ENCODE measurements at regions not wholly inside any gene's neighbourhood (a gene's known extent, or its start where the extent isn't known, plus 50 kb on each side); places are given as distances from the start of the nearest gene placed in this dataset.

GRCh38 chr3:55167586-55168317, 239.9 kb upstream of the LRTM1 start:
- Histone ChIP-seq H3K27ac (no peak overlapping the region), H3K4me3 (no peak overlapping the region), H3K36me3 (no peaks in the 10 kb centered on the region), H3K27me3 (no peaks in the 10 kb centered on the region), H3K4me1 (no peaks in the 10 kb centered on the region), H3K9me3 (peaks cover 0 to 5% (median 0%) of the 10 kb centered on the region in 3 donors)
- DNase-seq, result no peak
- intact Hi-C loops (cut with DNase I; ENCODE audit: low total_unique reads), result no loop called here
- TF ChIP-seq CTCF (IDR thresholded peaks at IDR 0.05), result no peak

GRCh38 chr3:55166576-55167555, 239.0 kb upstream of the LRTM1 start:
- Histone ChIP-seq H3K27me3 (no peaks in the 10 kb centered on the region), H3K27ac (no peak overlapping the region), H3K4me1 (no peaks in the 10 kb centered on the region), H3K9me3 (no peaks in the 10 kb centered on the region), H3K36me3 (no peaks in the 10 kb centered on the region), H3K4me3 (no peak overlapping the region)
- intact Hi-C loops (cut with DNase I; ENCODE audit: low total_unique reads), result no loop called here
- TF ChIP-seq CTCF (IDR thresholded peaks at IDR 0.05), result no peak
- DNase-seq, result no peak

GRCh38 chr3:55165704-55166405, 238.0 kb upstream of the LRTM1 start:
- H3K4me3 ChIP-seq, result no peak overlapping the region
- no peak for DNase-seq
- no peaks in the 10 kb centered on the region for H3K27me3 ChIP-seq
- H3K4me1 ChIP-seq, result peaks cover 0 to 2% (median under 1%) of the 10 kb centered on the region in 4 donors
- no peaks in the 10 kb centered on the region for H3K9me3 ChIP-seq
- H3K36me3 ChIP-seq, result no peaks in the 10 kb centered on the region
- no peak for TF ChIP-seq CTCF (IDR thresholded peaks at IDR 0.05)
- intact Hi-C loops (cut with DNase I; ENCODE audit: low total_unique reads), result no loop called here
- H3K27ac ChIP-seq, result no peak overlapping the region

- TF ChIP-seq CTCF (IDR thresholded peaks at IDR 0.05), result no peak
- Histone ChIP-seq H3K4me3 (no peak overlapping the region), H3K4me1 (peaks cover 0 to 6% (median 5%) of the 10 kb centered on the region in 4 donors), H3K27me3 (no peaks in the 10 kb centered on the region), H3K27ac (no peak overlapping the region), H3K36me3 (no peaks in the 10 kb centered on the region), H3K9me3 (no peaks in the 10 kb centered on the region)
- intact Hi-C loops (cut with DNase I; ENCODE audit: low total_unique reads), result no loop called here
- no peak for DNase-seq
These were observed 237.4 kb upstream of the LRTM1 start for GRCh38 chr3:55165278-55165677.

GRCh38 chr3:55164876-55165275, 237.0 kb upstream of the LRTM1 start:
- DNase-seq, result no peak
- Histone ChIP-seq H3K27ac (no peak overlapping the region), H3K9me3 (no peaks in the 10 kb centered on the region), H3K36me3 (no peaks in the 10 kb centered on the region), H3K4me3 (no peak overlapping the region), H3K27me3 (no peaks in the 10 kb centered on the region), H3K4me1 (peaks cover 0 to 6% (median 5%) of the 10 kb centered on the region in 4 donors)
- intact Hi-C loops (cut with DNase I; ENCODE audit: low total_unique reads), result no loop called here
- TF ChIP-seq CTCF (IDR thresholded peaks at IDR 0.05), result no peak
